Activated CD8-positive, alpha-beta memory T cell treated with anti-CD3 and anti-CD28 coated beads, Interleukin-2, amount 50 U/mL, for 4 hours (primary cell): ENCODE measurements at regions not wholly inside any gene's neighbourhood (a gene's known extent, or its start where the extent isn't known, plus 50 kb on each side); places are given as distances from the start of the nearest gene placed in this dataset.
"Not testable (repeated sequence)": the region's sequence is repeated elsewhere in the genome, so short reads cannot be mapped to it uniquely, and the experiment has no call there.

Source experiments
- DNase-seq: peaks from one replicate; pipeline ENCODE4 v3.0.0-alpha.2; 2020

DNA sequence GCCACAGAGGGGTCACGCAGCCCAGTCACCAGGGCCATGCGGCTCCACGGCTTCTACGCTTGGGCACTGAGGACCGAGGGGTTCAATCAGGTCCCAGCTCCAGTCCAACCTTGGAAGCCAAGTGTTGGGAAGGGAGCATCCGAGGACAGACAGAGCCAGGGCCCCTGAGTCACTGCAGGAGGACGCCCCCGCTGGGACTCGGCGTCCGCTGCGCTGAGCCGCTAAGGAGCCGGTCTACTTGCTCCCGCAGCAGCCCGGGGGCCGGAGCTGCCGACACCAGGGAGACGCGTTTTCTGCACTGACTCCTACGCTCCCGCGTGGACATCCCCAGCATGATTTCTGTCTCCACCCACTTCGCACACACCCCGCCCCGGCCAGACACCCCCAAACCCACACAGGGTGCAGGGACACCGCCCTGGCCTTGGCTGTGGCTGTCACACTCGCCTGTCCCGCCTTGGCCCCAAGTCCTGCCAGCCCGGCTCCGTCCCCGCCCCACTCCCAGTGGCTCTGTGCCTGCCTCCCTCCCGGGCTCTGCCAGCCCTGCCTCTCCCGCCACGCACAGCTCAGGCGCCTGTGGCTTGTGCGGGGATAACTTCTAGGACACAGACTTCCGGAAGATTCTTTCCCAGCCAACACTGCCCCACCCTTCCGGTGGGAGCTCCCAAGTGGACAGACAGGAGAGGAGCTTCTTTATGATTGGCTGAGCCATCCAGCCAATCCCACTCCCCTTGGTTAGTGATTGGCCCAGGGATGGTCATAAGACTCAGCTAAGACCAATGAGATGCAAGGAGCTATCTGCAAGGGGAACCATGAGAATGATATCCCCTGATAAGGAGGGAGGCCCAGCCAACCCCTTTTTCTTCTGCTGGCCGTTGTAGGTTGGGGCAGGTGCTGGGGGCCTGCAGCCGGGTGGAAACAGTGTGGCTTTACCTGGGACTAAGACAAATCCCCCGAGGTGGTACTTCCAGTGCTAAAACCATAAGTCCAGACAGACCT lies 118.9 kb upstream of the SFSWAP start:
- DNase-seq: no peak

DNA sequence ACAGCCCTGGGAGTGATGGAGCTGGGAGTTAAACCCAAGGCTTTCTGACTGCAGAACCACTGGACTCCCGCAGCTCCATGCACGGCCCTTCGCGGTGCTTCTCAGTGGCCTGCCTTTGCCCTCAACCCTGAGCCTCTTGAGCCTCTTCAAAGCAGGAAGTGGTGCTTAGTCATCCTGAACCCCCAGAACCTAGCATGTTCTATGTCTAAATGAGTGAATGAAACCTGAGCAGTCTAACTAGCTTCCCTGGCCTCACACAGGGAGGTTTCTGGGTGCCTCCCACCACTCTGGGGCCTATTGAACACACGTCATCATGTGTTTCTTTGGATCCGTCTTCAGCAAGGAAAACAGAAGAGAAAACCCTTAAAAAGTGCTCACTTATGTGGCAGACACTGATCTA lies 117.9 kb upstream of the SFSWAP start:
- no peak for DNase-seq

DNA sequence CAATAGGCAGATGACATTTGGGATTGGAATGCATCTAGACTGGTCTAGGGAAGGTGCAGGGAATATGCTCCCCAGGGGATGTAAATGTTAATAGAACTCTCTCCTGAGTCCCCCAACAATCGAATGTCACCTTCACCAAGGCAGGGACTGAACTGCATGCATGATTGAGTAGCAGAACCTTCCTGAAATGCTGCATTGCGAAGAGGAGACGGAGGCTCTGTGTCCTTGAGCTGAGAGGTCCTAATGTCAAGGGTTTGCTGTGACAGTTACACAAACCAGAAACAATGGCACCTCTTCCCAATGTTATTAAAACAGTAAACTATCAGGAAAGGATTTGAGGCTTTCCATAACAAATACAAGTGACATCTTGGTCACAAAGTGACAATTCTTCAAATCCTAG lies 117.5 kb upstream of the SFSWAP start:
- no peak for DNase-seq

DNA sequence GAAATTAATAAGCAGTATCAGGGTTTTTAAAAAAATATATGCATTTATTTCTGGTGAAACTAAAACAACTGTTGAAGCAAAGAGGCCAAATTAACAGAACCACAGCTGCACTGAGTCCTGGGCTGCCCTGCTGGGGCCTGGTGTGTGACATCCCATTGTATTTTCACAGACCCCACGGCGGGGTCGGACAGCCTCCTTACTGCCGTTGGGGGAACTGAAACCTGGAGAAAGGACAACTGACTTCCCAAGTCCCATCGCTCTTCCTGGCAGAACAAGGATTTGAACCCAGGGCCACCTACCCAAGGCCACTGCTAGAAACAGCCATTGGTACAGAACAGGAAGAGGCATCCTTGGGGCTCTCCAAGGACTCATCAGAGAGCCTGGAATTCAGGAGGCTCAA lies 114.8 kb upstream of the SFSWAP start:
- DNase-seq: no peak

DNA sequence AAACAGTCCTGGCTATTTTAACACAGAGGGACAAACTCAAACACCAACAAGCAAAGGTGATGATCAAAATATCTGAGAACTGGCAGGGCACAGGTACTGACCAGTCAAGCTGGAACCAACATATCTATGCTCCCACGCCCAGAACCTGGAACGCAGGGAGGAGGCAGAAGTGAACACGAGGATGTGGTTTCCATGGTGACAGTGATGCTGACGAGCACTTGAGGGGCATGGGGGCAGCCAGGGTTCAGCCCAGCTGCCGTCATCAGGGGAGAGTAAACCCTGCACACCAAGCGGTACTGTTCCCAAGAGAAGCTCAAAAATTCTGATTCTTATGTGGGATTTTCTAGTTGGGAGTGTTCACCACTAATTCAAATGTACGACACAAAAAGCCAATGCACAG lies 113.6 kb upstream of the SFSWAP start:
- no peak for DNase-seq

DNA sequence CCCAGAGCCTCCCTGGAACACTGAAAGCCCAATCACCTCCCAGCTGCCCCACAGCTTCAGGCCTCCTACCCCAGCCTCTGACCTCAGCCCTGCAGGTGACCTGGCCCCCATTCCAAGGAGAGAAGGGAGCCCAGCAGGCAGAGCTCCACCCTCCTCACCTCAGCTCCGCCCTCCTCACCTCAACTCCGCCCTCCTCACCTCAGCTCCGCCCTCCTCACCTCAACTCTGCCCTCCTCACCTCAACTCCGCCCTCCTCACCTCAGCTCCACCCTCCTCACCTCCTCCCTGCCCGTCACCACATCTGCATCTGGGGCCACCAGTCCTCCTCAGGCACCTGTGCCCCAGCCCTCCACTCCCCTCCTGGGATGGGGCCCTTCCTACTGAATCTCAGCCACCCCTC lies 112.2 kb upstream of the SFSWAP start:
- DNase-seq: no peak

DNA sequence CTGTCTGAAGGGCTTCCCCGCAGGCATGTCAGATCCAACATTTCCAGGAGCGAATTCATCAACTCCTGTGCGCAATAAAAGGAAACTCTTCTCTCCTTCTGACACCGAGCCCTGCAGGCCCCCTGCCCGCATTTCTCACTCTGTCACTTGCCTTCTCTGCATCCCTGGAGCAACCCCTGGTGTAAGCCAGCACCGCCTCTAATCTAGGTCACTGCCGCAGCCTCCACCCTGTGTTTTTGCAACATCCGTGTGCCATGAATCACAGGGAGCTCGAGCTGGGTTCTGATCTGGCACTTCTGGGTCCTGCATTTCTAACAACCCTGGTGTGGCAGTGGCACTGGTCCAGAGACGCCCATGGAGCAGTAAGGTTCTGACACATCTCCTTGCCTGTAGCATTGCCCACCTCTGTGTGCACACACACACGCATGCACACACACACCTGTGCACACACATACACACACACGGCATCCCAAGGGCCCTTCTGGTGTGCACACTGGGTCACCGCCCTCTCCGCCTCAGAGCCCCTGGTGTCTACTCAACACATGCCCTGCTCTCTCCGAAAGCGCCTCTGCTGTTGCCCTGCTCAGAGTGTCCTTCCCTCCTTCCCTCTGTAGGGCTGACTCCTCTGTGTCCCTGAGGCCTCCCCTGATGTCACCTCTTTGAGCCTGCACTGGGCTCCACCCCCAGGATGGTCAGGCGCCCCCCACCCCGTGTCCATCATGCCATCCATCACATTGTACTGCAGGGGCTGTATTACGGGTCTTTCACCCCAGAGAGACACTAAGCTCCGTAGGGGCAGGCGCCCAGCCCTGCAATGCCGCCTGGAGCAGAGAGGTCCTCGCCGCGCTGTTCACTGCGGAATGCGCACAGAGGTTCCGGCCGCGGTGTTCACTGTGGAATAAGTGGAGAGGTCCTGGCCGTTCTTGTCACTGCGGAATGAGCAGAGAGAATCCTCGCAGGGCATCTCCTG lies 111.4 kb upstream of the SFSWAP start:
- no peak for DNase-seq

DNA sequence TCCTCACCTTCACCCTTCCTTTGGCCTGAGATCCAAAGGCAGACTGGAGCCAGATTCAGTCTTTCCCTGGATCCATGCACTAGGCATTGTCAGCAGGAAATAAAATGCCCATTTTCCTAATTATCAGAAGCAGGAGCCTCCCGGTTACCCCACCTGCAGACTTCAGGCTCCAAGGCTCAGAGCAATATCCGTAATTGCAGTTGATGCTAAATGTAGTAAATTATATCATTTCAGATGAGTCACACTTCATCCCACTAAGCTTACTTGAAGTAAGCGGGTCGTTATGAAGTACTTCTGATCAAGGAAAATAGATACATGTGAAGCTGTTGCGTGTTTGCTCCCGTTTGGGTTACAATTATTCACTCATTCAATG lies 110.7 kb upstream of the SFSWAP start:
- DNase-seq: no peak

DNA sequence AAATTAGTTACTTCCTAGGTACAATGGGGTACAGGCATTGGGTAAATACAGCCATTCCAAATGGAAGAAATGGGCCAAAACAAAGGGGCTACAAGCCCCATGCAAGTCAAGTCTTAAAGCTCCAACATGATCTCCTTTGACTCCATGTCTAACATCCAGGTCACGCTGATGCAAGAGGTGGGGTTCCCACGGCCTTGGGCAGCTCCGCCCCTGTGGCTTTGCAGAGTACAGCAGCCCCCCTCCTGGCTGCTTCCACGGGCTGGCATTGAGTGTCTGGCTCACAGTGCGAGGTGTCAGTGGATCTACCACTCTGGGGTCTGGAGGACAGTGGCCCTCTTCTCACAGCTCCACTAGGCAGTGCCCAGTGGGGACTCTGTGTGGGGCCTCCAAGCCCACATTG lies 109.4 kb upstream of the SFSWAP start:
- DNase-seq: not testable (repeated sequence)

DNA sequence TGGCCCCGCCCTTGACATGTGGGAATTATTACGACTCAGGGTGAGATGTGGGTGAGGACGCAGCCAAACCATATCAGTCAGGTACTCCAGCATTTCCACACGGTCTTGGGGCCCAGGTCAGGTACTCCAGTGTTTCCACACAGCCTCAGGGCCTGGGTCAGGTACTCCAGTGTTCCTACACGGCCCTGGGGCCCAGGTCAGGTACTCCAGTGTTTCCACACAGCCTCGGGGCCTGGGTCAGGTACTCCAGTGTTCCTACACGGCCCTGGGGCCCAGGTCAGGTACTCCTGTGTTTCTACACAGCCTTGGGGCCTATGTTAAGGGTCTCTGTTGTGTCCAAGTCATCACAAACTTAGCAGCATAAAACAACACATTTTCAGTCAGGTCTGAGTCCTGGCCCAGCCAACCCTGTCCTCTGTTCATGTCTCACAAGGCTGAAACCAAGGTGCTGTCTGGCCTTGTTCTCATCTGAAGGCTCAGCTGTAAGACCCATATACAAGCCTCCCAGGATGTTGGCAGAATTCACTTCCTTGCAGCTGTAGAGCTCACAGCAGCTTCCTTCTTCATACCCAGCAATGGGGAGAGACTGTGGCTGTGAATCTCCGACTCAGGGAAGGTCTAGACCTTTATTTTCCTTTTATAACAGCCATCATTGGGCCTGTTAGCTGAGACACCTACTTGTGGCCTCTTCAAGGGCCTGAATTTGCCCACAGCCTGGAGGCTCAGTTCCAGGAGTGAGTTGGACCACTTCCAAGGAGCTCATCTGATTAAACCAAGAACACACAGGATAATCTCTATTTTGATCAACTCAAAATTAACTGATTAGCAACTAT lies 107.6 kb upstream of the SFSWAP start:
- no peak for DNase-seq

DNA sequence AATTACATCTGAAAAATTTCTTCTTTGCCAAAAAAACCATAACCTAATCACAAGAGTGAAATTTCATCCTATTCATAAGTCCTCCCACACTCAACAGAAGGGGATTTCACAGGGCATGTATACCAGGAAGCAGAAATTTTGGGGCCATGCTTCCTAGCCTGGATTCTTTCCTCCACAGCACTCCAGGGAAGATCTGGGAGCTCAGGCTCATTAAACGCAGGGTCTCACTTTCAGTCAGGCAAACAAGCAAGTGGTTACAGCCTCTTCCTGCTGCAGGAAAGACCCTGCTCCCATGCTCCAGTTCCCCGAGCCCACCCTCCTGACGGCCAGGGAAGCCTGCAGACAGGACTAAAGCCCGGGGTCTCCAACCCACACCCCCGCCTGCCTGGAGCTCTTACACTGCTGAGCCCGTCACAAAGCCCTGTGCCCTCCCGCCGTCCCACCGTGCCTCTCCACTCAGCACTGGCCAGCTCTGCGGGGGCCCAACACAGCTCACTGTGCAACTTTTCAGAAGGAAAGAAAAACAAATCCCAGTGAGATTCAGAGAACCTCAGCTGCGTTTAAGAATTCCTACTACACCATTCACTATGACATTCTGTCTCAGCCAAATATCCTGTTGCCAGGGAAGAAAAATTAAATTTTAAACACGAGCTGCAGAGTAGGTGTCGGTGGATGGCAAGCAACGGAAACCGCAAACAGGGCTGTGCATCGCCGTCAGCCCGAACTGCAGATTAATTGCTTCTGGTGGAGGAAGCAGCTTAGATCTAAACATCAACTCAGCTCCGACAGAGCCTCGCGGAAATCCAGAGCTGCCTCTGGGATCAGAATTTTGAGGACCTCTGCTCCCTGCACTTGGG lies 106.7 kb upstream of the SFSWAP start:
- peak; percentile 34 for DNase-seq

DNA sequence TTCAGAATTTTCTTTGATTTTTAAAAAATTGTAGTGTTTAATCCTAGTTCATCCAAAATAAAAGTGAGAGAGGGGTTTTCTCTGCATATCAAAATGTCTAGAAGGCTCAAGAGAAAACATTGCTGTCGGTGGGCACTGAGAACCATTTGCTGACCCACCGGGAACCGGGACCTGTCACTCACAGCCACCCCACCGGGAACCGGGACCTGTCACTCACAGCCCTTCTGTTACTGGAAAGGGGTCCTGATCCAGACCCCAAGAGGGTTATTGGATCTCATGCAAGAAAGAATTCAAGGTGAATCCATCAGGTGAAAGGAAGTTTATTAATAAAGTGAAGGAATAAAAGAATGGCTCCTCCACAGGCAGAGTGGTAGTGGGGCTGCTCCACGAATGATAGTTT lies 106.0 kb upstream of the SFSWAP start:
- DNase-seq: no peak

DNA sequence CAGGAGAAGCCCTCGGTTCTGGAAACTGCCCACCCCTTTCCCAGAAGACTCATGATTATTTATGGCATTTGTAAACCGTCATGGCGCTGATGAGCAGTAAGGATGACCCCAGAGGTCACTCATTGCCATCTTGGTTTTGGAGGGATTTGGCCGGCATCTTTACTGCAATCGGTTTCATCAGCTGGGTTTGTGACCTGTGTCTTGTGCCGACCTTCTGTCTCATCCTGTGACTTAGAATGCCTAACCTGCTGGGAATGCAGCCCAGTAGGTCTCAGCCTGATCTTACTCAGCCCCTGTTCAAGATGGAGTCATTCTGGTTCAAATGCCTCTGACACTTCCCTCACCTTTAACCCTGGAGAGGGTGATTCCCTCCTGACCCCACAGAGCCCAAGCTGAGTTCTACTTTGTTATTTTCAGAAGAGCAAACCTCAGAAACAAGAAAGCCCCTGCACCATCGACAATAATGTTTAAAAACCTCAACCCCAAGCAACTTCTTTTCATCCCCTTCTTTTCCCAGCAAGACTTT lies 105.5 kb upstream of the SFSWAP start:
- DNase-seq: no peak

DNA sequence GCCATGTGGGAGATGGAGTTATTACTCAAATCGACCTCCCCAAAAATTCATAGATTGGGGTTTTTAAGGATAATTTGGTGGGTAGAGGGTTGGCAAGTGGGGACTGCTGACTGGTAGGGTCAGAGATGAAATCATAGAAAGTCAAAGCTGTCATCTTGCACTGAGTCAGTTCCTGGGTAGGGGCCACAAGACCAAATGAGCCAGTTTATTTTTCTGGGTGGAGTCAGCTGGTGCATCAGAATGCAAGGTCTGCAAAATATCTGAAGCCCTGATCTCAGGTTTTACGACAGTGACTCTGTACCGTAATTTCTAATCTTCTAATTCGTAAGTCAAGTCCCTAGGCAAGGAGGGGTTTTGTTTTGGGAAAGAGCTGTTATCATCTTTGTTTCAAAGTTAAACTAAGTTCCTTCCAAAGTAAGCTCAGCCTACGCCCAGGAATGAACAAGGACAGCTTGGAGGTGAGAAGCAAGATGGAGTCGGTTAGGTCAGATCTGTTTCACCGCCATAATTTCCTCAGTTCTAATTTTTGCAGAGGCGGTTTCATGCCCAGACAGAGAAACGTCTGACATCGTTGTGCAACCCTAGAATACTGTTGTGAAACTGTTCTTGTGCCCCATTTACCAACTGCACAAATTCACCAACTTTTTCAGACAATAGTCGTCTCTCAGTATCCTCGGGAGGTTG lies 104.5 kb upstream of the SFSWAP start:
- no peak for DNase-seq

DNA sequence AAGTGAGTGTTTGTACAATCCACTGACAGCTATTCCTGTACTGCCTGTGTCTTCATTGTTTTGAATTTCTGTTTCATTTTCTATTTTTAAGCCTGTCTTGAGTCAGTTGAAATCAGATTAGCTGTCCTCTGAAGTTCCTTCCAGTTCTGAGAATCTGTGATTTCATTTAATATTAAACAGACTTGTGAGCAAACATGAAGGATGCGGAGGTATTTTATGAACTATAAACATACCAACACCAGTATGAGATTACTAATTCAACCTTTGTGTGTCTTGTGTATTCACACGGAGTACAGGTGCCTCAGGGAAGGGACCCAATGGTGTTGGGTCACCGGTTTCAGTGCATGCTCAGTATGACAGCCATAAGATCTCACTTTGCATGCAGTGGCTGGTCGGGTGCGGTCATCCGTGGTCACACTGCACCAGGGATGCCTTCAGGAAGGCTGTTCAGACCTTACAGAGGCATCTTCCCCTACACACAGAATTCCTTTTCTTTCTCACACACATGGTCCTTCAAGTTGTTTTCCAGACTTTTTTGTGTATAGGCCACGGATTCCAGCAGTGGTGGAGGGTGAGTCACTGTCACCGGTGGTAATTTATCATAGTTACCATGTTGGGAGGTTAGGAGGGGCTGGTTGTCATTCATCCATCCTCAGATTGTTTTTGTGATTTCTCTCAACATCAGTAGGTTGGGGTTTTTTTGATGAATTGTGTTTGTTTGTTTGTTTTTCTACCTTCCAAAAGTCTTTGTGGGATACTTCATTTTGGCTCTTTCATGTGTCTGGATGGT lies 103.0 kb upstream of the SFSWAP start:
- DNase-seq: no peak

DNA sequence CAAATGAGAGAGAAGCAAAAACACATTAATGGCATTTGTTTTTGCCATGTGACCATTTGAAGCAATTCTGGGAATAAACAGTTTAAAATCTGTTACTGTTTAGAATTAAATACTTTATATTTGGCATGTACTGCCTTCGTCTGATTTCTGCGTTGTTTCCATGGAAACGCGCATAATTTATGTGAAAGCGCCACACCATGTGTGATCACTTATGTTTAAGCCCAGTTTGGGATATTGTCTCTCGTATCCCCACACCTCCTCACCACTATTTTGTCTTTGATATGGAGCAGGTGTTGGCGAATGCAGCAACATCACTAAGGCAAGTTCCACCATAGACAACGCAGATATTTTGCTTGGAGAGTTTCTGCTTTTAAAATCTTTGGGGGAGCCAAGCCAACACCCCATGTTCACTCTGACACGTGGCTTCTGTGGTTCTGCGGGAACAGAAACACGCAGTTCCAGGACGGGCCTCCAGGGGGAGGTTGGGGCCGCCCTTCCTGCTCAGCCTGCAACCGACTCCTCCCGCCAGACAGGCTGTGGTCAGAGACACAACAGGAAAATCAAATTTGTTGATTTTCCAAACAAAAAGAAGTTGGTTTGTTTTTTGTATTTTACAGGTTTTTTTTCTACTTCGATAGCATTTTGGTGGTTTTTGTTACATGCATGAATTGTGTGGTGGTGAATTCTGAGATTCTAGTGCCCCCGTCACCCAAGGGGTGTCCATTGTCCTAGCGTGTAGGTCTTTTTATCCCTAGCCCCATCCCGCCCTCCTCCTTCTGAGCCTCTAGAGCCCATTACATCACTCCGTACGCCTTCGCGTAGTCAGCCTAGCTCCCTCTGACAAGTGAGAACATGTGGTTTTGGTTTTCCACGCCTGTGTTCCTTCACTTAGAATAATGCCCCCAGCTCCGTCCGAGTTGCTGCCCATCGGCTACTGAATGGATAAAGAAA lies 101.9 kb upstream of the SFSWAP start:
- peak; percentile 63 for DNase-seq

DNA sequence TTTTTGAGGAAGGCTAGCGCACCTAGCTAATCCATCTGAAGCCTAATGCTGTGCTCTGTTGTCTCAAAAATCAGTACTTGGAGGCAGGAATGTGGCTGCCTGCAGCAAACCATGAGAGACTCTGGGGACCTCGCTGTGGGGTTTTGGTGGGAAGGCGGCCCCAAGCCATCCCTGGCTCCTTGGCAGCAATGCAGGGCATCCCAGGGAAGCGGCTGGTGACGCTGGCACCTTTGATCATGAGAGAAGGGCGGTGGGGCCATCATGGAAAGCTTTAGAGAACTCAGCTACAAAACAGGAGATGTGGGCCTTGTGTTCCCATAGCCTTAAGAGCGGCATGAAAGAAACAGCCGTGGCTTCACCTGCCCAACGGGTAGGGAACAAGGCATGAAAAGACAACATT lies 101.1 kb upstream of the SFSWAP start:
- DNase-seq: no peak

DNA sequence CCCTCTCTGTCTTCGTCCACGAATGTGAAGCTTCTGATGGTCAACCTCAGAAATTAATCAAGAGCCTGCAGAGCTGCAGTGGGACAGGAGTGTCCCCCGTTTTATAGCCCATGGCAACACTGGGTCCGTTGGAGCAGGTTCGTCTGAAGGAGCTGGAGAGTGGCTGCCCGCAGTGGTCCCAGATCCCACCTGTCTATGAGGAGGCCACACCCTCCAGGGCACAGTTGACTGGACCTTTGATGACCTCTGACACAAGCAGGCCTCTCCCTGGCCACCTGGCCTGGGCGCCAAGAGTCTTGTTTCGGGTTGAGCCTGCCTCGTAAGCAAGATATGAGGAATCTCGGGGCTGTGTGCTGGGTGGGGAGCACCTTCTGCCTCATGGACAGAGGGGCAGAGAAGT lies 100.7 kb upstream of the SFSWAP start:
- no peak for DNase-seq

DNA sequence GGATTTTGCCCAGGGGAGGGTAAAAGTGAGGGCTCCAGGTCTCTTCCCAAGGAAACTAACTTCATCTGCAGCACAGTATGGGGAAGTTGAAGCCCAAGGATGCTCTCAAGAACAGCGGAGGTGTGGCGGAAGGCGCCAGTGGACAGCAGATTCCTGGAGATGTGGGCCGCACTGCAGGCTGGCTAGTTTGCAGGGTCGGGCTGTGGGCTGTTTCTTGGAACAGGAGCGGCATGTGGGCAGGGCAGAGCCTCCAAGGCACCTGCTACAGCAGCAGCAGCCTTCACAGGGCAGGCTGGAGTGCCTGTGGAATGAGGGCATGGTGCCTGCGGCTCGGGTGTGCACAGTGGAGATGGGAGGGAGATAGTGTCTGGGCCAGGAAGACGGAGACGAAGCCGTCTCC lies 100.0 kb upstream of the SFSWAP start:
- DNase-seq: no peak
